ENCODE measurements at regions not wholly inside any gene's neighbourhood (a gene's known extent, or its start where the extent isn't known, plus 50 kb on each side); places are given as distances from the start of the nearest gene placed in this dataset.
"Not testable (repeated sequence)": the region's sequence is repeated elsewhere in the genome, so short reads cannot be mapped to it uniquely, and the experiment has no call there.

DNA sequence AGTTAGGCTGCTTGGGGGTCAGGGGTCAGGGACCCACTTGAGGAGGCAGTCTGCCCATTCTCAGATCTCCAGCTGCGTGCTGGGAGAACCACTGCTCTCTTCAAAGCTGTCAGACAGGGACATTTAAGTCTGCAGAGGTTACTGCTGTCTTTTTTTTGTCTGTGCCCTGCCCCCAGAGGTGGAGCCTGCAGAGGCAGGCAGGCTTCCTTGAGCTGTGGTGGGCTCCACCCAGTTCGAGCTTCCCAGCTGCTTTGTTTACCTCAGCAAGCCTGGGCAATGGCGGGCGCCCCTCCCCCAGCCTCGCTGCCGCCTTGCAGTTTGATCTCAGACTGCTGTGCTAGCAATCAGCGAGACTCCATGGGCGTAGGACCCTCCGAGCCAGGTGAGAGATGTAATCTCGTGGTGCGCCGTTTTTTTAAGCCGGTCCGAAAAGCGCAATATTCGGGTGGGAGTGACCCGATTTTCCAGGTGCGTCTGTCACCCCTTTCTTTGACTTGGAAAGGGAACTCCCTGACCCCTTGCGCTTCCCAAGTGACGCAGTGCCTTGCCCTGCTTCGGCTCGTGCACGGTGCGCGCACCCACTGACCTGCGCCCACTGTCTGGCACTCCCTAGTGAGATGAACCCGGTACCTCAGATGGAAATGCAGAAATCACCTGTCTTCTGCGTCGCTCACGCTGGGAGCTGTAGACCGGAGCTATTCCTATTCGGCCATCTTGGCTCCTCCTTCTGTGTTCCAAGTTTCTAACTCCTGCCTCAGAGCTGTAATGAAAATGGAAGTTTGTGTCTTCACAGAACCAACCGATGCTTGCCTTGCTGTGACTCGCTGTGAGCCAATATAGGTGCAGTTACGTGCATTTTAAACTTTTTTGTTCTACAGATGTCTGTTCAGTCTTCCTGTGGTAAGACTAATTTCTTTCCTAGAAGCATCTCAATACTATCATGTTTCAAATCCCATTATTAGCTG, 156.8 kb upstream of the RPS23 start:
- DNase-seq (ENCODE audit: low read depth in 2 of 2): not testable (repeated sequence)

- no peak for DNase-seq (ENCODE audit: low read depth in 2 of 2)
Observed at GRCh38 chr5:82426464-82427154, 148.5 kb upstream of the RPS23 start.

DNA sequence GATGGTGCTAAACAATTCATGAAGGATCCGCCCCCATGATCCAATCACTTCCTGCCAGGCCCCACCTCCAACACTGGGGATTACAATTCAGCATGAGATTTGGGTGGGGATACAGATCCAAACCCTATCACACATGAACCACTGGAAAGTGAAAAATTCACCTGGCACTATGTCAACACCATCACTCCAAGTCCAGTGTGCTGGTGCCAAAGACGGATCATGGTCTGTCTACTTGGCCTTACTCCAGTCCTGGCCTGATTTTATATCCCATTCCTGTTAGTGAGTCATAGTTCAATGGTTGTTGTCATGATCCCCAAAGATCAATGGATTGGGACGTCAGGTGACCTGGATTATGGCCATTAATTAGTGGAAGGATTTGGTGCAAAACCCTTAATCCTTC, 147.4 kb upstream of the RPS23 start:
- no peak for DNase-seq (ENCODE audit: low read depth in 2 of 2)

DNA sequence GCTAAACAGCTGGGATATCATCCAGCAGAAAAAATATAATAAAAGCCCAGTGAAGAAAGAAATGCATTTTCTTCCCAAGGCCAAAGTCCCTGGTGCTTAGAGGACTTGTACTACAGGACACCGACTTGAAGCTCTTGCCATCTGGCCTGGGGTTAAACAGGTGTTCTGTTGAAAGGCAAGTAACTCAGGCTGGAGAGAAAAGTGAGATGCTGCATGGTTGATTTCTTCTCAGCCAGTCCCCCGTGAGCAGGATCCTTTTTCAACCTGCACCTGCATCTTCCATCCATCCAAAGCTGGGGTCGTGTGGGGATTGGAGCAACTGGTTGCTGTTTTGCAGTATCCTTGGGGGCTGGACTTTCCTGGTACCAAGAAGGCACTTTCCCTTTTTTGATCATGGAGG, 146.1 kb upstream of the RPS23 start:
- DNase-seq (ENCODE audit: low read depth in 2 of 2): no peak

GRCh38 chr5:82422751-82423181, 144.6 kb upstream of the RPS23 start:
- DNase-seq (ENCODE audit: low read depth in 2 of 2): no peak

GRCh38 chr5:82422001-82422740, 144.0 kb upstream of the RPS23 start:
- no peak for DNase-seq (ENCODE audit: low read depth in 2 of 2)

- peak; percentile 83 for DNase-seq (ENCODE audit: low read depth in 2 of 2)
Observed at GRCh38 chr5:82421119-82421518, 143.0 kb upstream of the RPS23 start.

DNA sequence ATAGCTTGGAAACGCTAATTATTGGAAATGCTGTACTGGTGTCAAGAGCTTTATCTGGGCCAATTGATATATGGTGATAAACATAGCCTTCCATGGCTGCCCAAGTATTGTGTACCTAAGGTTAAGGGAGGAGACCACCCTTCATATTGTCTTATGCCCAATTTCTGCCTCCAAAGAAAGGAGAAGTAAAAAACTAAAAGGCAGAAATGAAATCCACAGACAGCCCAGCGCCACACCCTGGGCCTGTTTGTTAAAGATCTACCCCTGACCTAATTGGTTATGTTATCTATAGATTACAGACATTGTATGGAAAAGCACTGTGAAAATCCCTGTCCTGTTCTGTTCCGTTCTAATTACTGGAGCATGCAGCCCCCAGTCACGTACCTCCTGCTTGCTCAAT, 142.4 kb upstream of the RPS23 start:
- DNase-seq (ENCODE audit: low read depth in 2 of 2): not testable (repeated sequence)

GRCh38 chr5:82419559-82420332, 141.6 kb upstream of the RPS23 start:
- no peak for DNase-seq (ENCODE audit: low read depth in 2 of 2)

DNA sequence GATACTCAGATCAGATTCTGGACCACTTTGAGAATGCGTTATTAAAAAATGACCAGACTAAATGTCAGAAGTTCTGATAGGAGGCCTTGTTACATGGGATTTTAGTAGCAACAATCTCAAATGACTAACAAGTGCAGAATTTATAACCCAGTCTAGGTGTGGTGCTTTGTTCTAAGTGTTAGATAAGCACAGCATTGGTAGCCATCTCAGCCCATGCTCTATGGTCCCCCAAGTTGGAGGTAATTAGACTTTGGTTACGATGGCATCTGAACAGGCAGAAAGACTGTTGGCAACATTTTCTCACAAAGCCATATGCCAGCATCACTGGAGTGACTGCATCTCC, 140.4 kb upstream of the RPS23 start:
- DNase-seq (ENCODE audit: low read depth in 2 of 2): no peak

DNA sequence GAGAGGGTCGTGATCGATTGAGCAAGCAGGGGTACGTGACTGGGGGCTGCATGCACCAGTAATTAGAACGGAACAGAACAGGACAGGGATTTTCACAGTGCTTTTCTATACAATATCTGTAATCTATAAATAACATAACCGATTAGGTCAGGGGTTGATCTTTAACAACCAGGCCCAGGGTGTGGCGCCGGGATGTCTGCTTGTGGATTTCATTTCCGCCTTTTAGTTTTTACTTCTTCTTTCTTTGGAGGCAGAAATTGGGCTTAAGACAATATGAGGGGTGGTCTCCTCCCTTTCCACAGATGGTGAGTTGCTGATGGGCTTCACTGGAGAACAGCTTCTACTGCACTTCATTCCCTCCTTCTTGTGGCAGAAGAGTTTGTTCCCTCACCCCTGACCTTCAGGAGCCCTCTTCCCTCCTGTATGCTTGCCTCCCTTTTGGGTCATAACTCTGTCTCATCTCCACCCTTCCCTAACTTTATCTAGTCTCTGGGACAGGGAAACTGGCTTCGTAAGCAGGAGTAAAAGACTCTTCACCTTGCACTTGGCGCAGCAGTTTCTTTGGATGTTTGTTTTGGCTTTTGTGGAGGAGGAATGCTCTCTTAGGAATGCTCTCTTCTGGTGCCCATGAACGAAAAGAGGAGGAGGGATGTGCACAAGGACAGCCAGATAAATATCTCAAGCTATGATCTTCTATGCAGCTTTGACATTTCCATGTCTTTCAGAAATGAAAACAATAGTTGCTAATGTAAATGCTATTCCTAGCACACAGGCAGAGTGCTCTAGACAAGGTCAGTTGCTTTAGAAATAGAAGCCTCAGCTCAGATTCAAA, 139.8 kb upstream of the RPS23 start:
- DNase-seq (ENCODE audit: low read depth in 2 of 2): no peak

- DNase-seq (ENCODE audit: low read depth in 2 of 2): no peak
Observed at GRCh38 chr5:82416512-82416911, 138.4 kb upstream of the RPS23 start.

DNA sequence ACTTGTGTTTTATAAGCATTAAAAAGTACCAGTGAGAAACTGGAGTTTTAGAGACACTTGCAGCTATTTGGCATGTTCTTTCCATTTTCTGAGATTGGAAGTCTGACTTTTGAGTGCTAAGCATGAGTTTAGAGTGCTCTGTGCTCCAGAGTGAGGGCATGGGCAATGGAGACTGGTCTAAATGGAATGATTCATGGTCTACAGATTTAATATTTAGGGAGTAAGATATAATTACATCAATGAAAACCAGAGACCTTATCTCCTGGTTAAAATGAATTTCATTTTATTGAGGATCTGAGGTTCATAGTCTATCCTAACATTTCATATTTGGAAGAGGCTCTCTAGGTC, 135.9 kb upstream of the RPS23 start:
- DNase-seq (ENCODE audit: low read depth in 2 of 2): no peak

DNA sequence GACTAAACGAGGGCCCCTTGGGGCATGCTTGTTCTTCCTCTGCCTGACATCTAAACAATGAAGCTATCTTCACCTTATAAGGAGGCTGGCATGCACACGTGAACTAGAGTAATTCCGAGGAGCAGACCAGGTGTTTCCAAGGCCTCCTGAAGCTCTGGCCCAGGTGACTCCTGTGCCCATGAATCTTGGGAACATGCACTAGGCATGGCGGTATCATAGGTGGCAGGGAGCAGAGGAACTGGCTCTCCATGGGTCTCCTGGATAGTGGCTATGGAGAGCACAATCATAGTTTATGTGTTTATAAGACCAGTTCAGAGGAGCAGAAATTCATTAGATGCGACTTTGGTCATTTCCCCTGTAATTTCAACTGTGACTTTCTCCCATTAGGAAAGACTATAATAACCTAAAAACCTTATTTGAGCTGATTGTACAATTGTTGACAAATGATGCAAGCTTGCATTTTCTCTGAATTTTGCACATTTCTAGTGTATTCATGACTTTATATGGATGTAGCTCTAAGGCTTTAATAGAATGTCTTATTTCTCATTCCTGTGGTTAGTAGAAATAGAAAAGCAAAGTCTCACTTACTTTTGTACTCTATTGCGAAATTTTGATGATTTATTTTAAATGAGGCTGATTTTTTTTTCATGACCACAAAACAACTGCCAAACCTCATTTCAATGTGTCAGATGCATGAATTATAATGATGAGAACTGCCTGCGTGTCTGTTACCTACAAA, 135.3 kb upstream of the RPS23 start:
- peak; percentile 95 to 96 for DNase-seq (ENCODE audit: low read depth in 2 of 2)

- no peak for DNase-seq (ENCODE audit: low read depth in 2 of 2)
Observed at GRCh38 chr5:82408033-82408432, 129.9 kb upstream of the RPS23 start.

DNA sequence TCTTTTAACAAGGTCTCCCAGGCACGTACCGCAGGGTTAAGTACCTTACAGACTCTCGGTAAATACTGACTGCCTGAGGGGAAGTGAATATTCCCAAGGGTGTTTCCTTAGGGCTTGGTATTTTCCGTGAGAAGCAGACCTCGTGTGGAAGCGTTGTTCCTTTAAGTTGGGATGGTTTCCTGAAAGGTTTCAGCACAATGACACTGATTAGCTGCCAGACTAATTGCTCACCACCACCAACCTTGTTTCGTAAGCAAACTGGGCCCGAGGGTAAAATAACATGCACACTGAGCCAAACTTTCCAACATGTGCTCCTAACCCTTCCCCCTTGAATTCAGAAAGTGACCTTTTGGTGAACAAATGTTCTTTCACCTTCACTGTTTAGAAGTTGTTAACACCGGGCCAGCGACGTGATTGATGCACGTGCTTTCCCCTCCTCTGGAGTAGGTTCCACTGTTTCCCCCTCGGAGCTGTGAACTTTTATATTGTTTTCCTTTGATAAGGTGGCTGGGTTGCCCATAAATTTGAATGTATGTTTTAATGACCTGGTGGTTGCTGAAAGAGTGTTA, 128.1 kb upstream of the RPS23 start:
- DNase-seq (ENCODE audit: low read depth in 2 of 2): no peak

DNA sequence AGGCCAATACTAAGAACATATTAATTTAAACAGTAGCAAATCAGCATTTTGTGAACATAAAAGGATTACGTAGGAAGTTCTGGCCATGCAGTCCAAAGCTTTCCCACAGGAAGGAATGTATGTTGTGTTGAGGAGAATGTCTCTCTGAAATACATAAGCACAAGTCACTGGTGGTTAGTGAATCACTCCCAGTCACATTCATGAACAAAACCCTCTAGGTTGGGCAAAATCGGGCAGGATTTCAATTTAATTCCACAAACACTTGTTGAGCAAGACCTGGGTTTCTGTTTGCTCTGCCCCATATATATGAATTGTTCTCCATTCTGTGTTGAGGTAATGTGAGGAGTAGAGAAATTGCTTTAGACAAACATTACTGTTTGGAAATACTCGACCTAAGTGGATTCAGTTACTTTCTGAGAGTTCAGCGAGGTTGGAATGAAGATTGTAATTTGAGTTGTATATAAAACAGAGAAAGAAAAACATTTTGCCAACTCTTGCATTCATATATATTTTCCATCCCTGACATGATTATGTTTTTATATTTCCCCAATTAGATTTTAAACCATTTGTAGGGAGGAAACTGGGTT, 127.6 kb upstream of the RPS23 start:
- peak; percentile 92 to 93 for DNase-seq (ENCODE audit: low read depth in 2 of 2)

GRCh38 chr5:82405161-82405560, 127.0 kb upstream of the RPS23 start:
- DNase-seq (ENCODE audit: low read depth in 2 of 2): no peak

GRCh38 chr5:82404382-82404945, 126.3 kb upstream of the RPS23 start:
- no peak for DNase-seq (ENCODE audit: low read depth in 2 of 2)
